ENCODE measurements at regions not wholly inside any gene's neighbourhood (a gene's known extent, or its start where the extent isn't known, plus 50 kb on each side); places are given as distances from the start of the nearest gene placed in this dataset.
A peak's percentile ranks its signal among the peaks of the same experiment; 100 is the strongest.

DNA sequence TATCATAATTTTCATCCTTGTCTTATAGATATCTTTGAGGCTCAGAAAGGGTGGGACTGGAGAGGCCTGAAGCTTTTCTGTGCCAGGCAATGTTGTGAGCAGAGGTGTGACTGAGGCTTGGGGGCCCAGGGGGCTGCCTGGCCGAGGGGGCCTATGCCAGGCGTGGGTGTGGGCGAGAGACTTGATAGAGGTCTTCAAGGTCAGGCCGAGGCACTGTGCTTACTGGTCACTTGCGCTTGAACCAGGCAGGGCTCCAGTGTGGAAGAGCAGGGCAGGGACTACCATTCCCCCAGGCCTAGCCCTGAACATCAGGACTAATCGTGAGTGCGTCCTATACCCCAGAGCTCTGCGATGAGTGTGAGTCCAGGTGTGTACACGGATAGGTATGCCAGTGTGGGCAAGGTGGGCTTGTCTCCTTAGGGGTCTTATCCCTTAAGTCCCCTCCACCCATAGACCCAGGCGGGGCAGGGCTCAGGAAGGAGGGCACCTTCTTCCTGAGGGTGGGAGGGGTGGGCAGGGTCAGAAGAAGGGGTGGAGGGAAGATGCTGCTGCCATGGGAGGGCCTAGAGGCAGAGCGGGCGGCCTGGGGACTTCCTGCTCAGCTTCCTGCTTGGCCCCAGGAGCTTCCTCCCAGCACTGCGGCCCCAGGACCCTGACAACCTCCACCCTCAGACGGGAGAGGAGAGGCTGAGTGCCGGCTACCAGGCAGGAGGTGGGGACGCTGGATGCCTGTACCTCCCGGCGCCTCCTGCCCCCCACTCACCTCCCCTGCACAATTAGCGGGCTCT is 84.7 kb downstream of the LINGO1 start:
- Histone ChIP-seq H2BK5ac (ENCODE audit: low read depth, low read length, poor library complexity, severe bottlenecking) (no peak overlapping the region), H4K8ac (ENCODE audit: low read length) (no peak overlapping the region), H3K36me3 (ENCODE audit: control insufficient read depth in 1 of 2, insufficient read depth in 2 of 2, low read depth in 1 of 2, low read length in 2 of 2) (no peaks in the 10 kb centered on the region), H2BK120ac (ENCODE audit: low read depth, low read length) (no peak overlapping the region), H4K91ac (ENCODE audit: low read length) (peak overlapping the region; percentile 25), H3K9me3 (ENCODE audit: control insufficient read depth, low read length) (no peaks in the 10 kb centered on the region), H3K18ac (ENCODE audit: low read depth in 1 of 2, low read length in 2 of 2) (no peak overlapping the region), H3K9ac (ENCODE audit: low read length) (no peak overlapping the region), H2BK12ac (ENCODE audit: low read length in 2 of 2) (peak overlapping the region in 1 of 2 experiments; percentile 45), H3K4ac (ENCODE audit: low read depth in 1 of 2, low read length in 2 of 2) (peak overlapping the region in 1 of 2 experiments; percentile 17), H3K79me1 (replicated peaks; ENCODE audit: low read length, poor library complexity, severe bottlenecking) (no peaks in the 10 kb centered on the region), H2AFZ (ENCODE audit: low read depth, low read length) (no peak overlapping the region), H2BK15ac (ENCODE audit: low read depth, poor library complexity, severe bottlenecking) (no peak overlapping the region), H3K4me3 (ENCODE audit: insufficient read depth in 1 of 2, low read depth in 1 of 2, low read length in 2 of 2) (no peak overlapping the region), H2AK5ac (ENCODE audit: low read length, severe bottlenecking) (no peak overlapping the region), H3K14ac (ENCODE audit: low read length in 2 of 2) (no peak overlapping the region), H3K4me2 (ENCODE audit: low read length, poor library complexity, severe bottlenecking) (no peak overlapping the region), H3K4me1 (ENCODE audit: control insufficient read depth, insufficient read depth, low read depth, low read length) (peaks cover 6% of the 10 kb centered on the region), H3K27me3 (ENCODE audit: control insufficient read depth in 1 of 2, insufficient read depth in 1 of 2, low read length in 2 of 2) (peaks cover 2 to 29% of the 10 kb centered on the region in 2 experiments), H3K27ac (ENCODE audit: low read length, poor library complexity, severe bottlenecking) (no peak overlapping the region), H3K23ac (ENCODE audit: low read length in 2 of 2) (no peak overlapping the region)
- 68% methylated on average over 14 of the region's 19 CpGs for WGBS
- no peak for DNase-seq

DNA sequence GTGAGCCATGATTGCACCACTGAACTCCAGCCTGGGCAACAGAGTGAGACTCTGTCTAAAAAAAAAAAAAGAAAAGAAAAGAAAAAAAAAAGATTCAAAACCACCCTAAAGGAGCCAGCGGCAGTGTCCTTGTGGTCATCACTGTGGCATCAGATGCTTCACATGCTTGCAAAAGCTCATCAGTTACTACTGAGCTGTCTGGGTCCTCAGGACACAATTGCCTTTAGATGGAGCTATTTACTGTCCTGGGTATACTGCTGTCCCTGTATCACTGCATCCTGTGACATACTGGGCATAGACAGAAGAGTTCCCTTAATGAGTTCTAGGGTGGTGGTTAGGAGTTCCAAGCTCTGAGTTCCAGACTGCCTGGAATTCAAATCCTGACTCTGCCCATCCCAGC is 85.8 kb downstream of the LINGO1 start:
- H2AK5ac ChIP-seq (ENCODE audit: low read length, severe bottlenecking), result no peak overlapping the region
- no peak overlapping the region for H3K27ac ChIP-seq (ENCODE audit: low read length, poor library complexity, severe bottlenecking)
- no peaks in the 10 kb centered on the region for H3K79me1 ChIP-seq (replicated peaks; ENCODE audit: low read length, poor library complexity, severe bottlenecking)
- no peak overlapping the region for H3K18ac ChIP-seq (ENCODE audit: low read depth in 1 of 2, low read length in 2 of 2)
- WGBS, result 91% methylated on average over 1 of the region's 1 CpG
- peaks cover 14% of the 10 kb centered on the region for H3K4me1 ChIP-seq (ENCODE audit: control insufficient read depth, insufficient read depth, low read depth, low read length)
- H3K23ac ChIP-seq (ENCODE audit: low read length in 2 of 2), result no peak overlapping the region
- no peak overlapping the region for H2BK12ac ChIP-seq (ENCODE audit: low read length in 2 of 2)
- H3K9ac ChIP-seq (ENCODE audit: low read length), result no peak overlapping the region
- H3K14ac ChIP-seq (ENCODE audit: low read length in 2 of 2), result no peak overlapping the region
- no peaks in the 10 kb centered on the region for H3K36me3 ChIP-seq (ENCODE audit: control insufficient read depth in 1 of 2, insufficient read depth in 2 of 2, low read depth in 1 of 2, low read length in 2 of 2)
- H2BK15ac ChIP-seq (ENCODE audit: low read depth, poor library complexity, severe bottlenecking), result no peak overlapping the region
- no peak overlapping the region for H3K4me3 ChIP-seq (ENCODE audit: insufficient read depth in 1 of 2, low read depth in 1 of 2, low read length in 2 of 2)
- peaks cover 2 to 24% of the 10 kb centered on the region in 2 experiments for H3K27me3 ChIP-seq (ENCODE audit: control insufficient read depth in 1 of 2, insufficient read depth in 1 of 2, low read length in 2 of 2)
- no peak overlapping the region for H2BK120ac ChIP-seq (ENCODE audit: low read depth, low read length)
- no peaks in the 10 kb centered on the region for H3K9me3 ChIP-seq (ENCODE audit: control insufficient read depth, low read length)
- H3K4ac ChIP-seq (ENCODE audit: low read depth in 1 of 2, low read length in 2 of 2), result no peak overlapping the region
- no peak overlapping the region for H4K91ac ChIP-seq (ENCODE audit: low read length)
- H3K4me2 ChIP-seq (ENCODE audit: low read length, poor library complexity, severe bottlenecking), result no peak overlapping the region
- H2AFZ ChIP-seq (ENCODE audit: low read depth, low read length), result no peak overlapping the region
- no peak overlapping the region for H2BK5ac ChIP-seq (ENCODE audit: low read depth, low read length, poor library complexity, severe bottlenecking)
- DNase-seq, result no peak
- no peak overlapping the region for H4K8ac ChIP-seq (ENCODE audit: low read length)

DNA sequence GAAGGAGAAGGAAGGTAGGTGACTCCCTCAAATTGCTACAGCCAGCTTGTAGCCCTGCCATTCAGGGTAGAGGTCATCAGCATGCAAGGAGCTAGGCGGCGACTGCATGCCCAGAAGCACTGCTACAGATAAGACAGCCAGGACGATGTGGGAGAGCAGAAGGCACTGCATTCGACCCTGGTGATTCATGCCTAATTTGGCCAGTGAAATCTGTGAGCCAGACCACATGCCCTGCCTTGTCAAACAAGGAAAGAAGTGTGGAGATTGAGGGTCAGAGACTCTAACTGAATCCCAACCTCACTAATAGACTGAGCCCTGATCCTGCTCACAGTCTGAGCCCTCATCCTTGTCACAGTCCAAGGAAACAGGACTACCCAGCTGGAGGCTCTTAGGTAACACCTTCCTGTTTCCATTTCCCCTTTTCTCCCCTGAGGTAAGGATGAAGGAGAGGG is 86.6 kb downstream of the LINGO1 start:
- no peak overlapping the region for H3K4ac ChIP-seq (ENCODE audit: low read depth in 1 of 2, low read length in 2 of 2)
- H4K8ac ChIP-seq (ENCODE audit: low read length), result no peak overlapping the region
- H3K27me3 ChIP-seq (ENCODE audit: control insufficient read depth in 1 of 2, insufficient read depth in 1 of 2, low read length in 2 of 2), result peaks cover 0 to 24% of the 10 kb centered on the region in 2 experiments
- H2AK5ac ChIP-seq (ENCODE audit: low read length, severe bottlenecking), result no peak overlapping the region
- H2BK12ac ChIP-seq (ENCODE audit: low read length in 2 of 2), result peak overlapping the region in 1 of 2 experiments; percentile 0
- H3K79me1 ChIP-seq (replicated peaks; ENCODE audit: low read length, poor library complexity, severe bottlenecking), result no peaks in the 10 kb centered on the region
- peak overlapping the region in 1 of 2 experiments; percentile 44 for H3K18ac ChIP-seq (ENCODE audit: low read depth in 1 of 2, low read length in 2 of 2)
- H3K4me3 ChIP-seq (ENCODE audit: insufficient read depth in 1 of 2, low read depth in 1 of 2, low read length in 2 of 2), result no peak overlapping the region
- no peak overlapping the region for H3K4me2 ChIP-seq (ENCODE audit: low read length, poor library complexity, severe bottlenecking)
- WGBS, result 0% methylated on average over 3 of the region's 4 CpGs
- peak; percentile 83 for DNase-seq
- no peak overlapping the region for H3K14ac ChIP-seq (ENCODE audit: low read length in 2 of 2)
- H3K4me1 ChIP-seq (ENCODE audit: control insufficient read depth, insufficient read depth, low read depth, low read length), result peaks cover 14% of the 10 kb centered on the region
- no peaks in the 10 kb centered on the region for H3K9me3 ChIP-seq (ENCODE audit: control insufficient read depth, low read length)
- no peak overlapping the region for H3K27ac ChIP-seq (ENCODE audit: low read length, poor library complexity, severe bottlenecking)
- no peak overlapping the region for H2BK15ac ChIP-seq (ENCODE audit: low read depth, poor library complexity, severe bottlenecking)
- H2AFZ ChIP-seq (ENCODE audit: low read depth, low read length), result no peak overlapping the region
- no peaks in the 10 kb centered on the region for H3K36me3 ChIP-seq (ENCODE audit: control insufficient read depth in 1 of 2, insufficient read depth in 2 of 2, low read depth in 1 of 2, low read length in 2 of 2)
- H3K9ac ChIP-seq (ENCODE audit: low read length), result peak overlapping the region; percentile 8
- H2BK120ac ChIP-seq (ENCODE audit: low read depth, low read length), result no peak overlapping the region
- H3K23ac ChIP-seq (ENCODE audit: low read length in 2 of 2), result no peak overlapping the region
- H2BK5ac ChIP-seq (ENCODE audit: low read depth, low read length, poor library complexity, severe bottlenecking), result no peak overlapping the region
- peak overlapping the region; percentile 12 for H4K91ac ChIP-seq (ENCODE audit: low read length)

DNA sequence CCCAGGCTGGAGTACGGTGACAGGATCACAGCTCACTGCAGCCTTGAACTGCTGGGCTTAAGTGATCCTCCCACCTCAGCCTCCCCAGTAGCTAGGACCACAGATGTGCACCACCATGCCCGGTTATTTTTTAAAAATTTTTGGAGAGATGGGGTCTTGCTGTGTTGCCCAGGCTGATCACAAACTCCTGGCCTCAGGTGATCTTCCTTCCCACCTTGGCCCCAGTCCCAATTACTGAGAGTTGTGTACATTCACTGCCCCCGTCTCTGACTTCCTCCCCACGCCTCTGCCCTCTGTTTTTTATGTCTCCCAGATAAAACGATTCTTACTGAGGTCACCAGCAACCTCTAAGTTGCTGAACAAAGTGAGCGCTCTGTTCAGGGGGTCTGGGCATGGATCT is 87.7 kb downstream of the LINGO1 start:
- Histone ChIP-seq H3K9me3 (ENCODE audit: control insufficient read depth, low read length) (no peaks in the 10 kb centered on the region), H3K4ac (ENCODE audit: low read depth in 1 of 2, low read length in 2 of 2) (no peak overlapping the region), H2BK120ac (ENCODE audit: low read depth, low read length) (no peak overlapping the region), H3K4me3 (ENCODE audit: insufficient read depth in 1 of 2, low read depth in 1 of 2, low read length in 2 of 2) (no peak overlapping the region), H2AK5ac (ENCODE audit: low read length, severe bottlenecking) (no peak overlapping the region), H3K18ac (ENCODE audit: low read depth in 1 of 2, low read length in 2 of 2) (no peak overlapping the region), H3K36me3 (ENCODE audit: control insufficient read depth in 1 of 2, insufficient read depth in 2 of 2, low read depth in 1 of 2, low read length in 2 of 2) (no peaks in the 10 kb centered on the region), H4K8ac (ENCODE audit: low read length) (no peak overlapping the region), H2BK5ac (ENCODE audit: low read depth, low read length, poor library complexity, severe bottlenecking) (no peak overlapping the region), H3K27ac (ENCODE audit: low read length, poor library complexity, severe bottlenecking) (no peak overlapping the region), H3K14ac (ENCODE audit: low read length in 2 of 2) (no peak overlapping the region), H3K4me1 (ENCODE audit: control insufficient read depth, insufficient read depth, low read depth, low read length) (peaks cover 14% of the 10 kb centered on the region), H4K91ac (ENCODE audit: low read length) (no peak overlapping the region), H2AFZ (ENCODE audit: low read depth, low read length) (no peak overlapping the region), H3K27me3 (ENCODE audit: control insufficient read depth in 1 of 2, insufficient read depth in 1 of 2, low read length in 2 of 2) (peaks cover 0 to 24% of the 10 kb centered on the region in 2 experiments), H3K4me2 (ENCODE audit: low read length, poor library complexity, severe bottlenecking) (no peak overlapping the region), H2BK15ac (ENCODE audit: low read depth, poor library complexity, severe bottlenecking) (no peak overlapping the region), H3K9ac (ENCODE audit: low read length) (no peak overlapping the region), H3K79me1 (replicated peaks; ENCODE audit: low read length, poor library complexity, severe bottlenecking) (no peaks in the 10 kb centered on the region), H2BK12ac (ENCODE audit: low read length in 2 of 2) (peak overlapping the region in 1 of 2 experiments; percentile 52), H3K23ac (ENCODE audit: low read length in 2 of 2) (no peak overlapping the region)
- no peak for DNase-seq
- 95% methylated on average over 6 of the region's 6 CpGs for WGBS

Data from mesenchymal stem cell (in vitro differentiated cells and primary cell).